SIG-M5 (cell line): ENCODE measurements at regions not wholly inside any gene's neighbourhood (a gene's known extent, or its start where the extent isn't known, plus 50 kb on each side); places are given as distances from the start of the nearest gene placed in this dataset.

ENCODE experiments used
- DNase-seq: peaks from one replicate; lab custom pipeline; 2025; lab: John Stamatoyannopoulos, UW

DNA sequence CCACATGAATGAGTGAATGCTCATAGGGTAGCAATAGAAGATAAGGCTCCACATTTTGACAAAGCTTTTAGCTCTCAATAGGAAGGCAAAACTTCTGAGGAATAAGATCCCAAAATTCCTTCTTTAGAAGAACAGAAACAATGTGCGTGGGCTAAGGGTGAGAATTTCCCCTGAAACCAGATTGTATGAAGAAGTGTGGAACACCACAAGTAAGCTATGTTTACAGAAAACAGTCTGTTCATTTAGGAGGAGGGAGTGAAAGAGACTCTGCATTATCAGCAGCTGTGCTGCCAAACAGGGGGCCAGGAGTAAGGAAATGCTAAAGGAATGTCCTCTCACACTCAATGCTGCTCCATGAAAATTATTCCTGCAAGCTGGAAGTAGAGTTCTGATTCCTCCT is 851.6 kb downstream of the CENPC start:
- no peak for DNase-seq

DNA sequence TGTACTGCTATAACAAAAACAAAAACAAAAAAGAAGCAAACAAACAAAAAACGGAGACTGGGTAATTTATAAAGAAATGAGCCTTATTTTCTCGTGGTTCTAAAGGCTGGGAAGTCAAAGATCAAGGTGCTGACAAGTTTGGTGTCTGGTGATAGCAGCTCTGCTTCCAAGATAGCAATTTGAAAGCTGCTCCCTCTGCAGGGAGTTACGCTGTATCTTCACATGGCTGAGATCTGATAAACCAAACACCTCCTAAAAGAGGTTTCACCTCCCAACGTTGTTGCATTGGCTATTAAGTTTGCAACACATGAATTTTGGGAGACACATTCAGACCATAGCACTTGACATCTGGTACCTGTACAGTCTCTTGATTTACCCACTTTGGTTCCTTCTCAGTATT is 854.2 kb downstream of the CENPC start:
- no peak for DNase-seq

DNA sequence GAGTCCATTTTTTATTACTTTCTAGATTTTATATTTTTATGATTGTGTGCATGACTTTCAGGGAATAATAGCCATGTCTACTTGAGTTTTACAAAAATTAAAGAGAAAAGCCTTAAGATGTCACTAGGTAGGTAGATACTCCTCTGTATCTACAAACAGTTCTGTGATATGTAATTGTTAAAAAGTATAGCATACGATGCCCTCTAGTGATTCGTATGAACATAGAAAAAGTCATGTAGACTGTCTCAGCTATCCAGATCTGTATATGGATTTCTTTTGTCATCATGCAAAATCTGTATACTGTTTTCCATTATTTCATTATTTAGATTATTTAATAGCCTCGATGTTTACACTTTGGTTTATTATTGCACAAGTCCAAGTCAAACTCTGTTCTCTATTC is 856.6 kb downstream of the CENPC start:
- no peak for DNase-seq

DNA sequence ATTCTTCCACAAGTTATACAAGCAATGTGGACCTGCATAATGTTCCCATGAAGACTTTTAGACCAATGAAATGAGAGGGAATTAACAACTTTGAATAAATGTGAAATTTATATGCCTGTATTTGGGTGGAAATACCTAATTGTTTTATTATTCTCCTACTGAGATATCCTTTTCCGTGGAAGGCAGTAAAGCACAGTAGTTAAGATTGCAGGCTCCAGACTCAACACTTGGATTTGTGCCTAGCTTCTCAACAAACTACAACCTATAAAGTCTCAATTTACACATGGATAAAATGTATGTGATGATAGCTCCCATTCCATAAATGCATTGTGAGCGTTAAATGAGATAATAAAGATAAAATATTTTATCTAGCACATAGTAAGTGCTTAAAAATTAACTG is 857.8 kb downstream of the CENPC start:
- DNase-seq: no peak

DNA sequence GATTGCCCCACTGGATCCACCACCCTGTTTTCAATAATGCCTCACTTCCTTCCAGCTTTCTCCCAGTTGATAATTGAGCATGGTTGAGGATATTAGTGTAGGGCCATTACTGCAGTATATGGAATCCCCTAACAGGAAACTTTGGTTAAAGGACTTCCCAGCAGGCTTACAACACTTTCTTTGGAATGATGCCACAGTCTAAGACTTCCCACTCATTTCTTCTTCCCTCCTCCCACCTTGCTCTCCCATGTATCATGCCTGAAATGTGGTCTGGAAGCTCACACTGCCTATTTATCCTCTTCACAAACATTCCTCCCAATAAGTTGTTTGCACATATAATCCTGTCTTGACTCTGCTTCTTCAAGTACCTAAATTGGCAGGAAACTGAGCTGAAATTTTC is 863.3 kb downstream of the CENPC start:
- no peak for DNase-seq

DNA sequence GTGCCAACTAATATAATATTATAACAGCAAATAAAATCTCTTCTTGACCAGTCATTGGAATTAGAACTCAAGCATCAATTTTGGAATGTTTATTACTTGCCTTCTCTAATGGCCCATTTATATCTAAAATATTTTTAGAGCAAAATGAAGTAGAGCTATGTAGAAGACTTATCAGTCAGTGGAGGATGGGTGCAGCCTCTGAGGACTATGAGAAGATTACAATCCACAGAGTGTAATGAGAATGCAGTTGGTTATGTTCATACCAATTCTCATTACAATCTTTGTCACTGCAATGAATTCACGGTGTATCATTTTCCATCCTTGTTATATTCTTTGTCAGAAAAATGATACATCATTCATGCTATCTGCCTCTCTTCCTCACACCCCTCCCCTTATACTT is 878.1 kb downstream of the CENPC start:
- DNase-seq: no peak

DNA sequence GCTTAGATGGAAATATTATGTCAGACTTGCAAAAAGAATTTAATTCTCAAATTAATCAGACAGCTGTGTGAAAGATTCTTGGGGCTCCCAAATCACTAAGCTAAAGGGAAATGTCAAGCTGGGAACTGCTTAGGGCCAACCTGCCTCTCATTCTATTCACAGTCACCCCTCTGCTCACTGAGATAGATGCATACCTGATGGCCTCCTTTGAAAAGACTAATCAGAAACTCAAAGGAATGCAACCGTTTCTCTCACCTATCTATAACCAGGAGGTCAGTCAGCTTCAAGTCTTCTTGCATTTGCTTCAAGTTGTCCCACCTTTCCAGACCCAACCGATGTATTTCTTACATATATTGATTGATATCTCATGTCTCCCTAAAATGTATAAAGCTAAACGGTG is 882.7 kb downstream of the CENPC start:
- no peak for DNase-seq

DNA sequence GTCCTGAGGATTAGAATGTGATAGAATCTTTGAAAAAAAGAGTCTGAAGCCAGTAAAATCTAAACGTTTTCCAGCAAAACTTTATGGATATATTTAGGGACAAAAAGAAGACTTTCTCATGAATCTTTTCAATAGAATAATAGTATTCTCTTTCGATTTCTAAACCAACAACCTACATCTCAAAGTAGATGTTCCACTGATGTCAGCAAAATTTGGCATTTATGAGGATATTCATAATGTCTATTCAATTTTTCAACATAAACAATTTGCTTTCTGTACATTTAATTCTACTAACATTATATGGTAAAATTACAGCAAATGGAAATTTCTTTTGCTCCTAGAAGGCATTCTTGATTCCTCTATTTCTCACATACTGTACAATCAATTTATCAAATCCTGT is 886.5 kb downstream of the CENPC start:
- no peak for DNase-seq

DNA sequence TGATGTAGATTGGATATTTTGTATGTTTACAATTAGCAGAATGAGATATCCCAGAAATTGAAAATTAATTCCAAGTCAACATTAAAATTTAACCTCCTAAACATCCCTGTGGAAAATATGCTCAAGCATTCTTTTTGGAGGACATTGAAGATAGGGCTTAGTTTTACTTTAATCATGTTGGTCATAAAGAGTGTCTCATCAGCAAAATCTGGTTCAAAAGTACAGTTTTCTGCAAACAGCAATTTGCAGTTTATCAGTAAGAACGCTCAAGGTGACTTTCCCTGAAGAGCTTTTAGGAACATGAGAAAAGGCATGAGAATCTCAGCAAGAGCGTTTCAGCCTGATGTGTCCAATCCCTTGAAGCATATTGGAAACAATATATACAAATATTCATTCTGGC is 889.8 kb downstream of the CENPC start:
- DNase-seq: no peak

DNA sequence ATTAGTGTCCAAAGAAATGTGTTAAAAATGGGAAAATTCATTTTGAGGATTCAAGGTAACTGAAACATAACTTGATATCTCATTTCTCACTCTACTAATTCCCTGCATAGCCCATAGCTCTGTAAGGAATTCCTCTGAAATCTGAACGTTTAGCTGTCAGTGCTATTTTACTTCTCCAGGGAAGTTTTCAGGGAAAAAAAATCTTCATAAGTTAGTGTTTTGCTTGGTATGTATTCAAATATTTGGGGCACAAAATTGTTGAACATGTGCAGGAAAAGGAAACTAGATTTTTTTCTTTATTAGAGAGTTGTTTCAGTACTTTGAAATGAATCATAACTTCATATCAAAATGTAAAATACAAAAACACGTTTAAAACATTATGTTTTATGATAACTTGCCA is 891.4 kb downstream of the CENPC start:
- no peak for DNase-seq

DNA sequence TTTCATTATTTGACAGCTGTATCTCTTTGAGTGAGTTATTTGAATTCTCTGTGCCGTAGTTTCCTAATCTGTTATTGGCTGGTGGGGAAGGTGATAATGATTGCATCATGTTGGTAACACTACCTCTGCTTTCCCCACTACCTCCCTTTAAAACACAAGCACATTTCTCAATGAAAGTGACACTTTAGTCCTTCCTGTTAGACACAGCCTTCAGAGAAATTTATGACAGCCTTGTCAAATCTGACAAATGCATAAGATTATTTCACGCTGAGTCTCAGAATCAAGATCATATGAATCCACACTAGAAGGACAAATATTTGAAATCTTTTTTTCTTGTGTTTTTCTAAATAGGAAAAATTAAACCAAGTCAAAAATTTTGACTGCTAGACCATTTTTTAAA is 896.1 kb downstream of the CENPC start:
- no peak for DNase-seq

DNA sequence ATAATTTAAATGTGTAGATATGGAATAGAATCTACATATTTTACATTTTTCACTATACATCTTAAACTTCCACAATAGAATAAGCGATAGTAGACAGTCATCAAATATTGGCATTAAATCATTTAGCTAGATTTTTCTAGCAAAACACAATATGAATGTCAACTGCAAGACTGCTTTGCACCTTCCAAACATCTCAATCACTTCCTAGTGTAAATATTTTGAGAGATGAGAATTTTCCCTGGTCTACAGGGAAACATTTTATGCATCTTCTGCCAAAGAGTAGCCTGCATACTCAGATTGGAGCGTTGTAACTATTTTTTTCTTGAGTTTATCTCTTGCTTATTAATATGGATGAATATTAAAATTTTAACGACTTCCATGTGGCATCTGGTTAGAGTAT is 897.4 kb downstream of the CENPC start:
- DNase-seq: no peak

DNA sequence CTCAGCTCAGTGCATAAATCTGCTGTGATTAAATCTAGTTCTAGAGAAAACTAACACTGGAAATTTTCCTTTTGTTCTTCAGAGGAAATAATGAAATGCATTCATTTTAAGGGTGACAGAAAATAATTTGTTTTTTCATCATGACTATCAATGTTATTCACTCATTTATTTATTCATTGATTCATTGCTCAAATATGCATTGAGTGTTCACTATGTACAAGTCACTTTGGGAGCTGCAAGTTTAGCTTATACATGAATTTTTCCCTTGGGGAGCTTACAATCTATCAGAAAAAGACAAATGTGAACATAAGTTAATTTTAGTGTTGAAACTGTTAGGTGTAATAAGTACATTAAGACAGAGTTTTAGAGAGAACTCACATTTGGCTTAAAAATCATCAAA is 897.8 kb downstream of the CENPC start:
- no peak for DNase-seq

DNA sequence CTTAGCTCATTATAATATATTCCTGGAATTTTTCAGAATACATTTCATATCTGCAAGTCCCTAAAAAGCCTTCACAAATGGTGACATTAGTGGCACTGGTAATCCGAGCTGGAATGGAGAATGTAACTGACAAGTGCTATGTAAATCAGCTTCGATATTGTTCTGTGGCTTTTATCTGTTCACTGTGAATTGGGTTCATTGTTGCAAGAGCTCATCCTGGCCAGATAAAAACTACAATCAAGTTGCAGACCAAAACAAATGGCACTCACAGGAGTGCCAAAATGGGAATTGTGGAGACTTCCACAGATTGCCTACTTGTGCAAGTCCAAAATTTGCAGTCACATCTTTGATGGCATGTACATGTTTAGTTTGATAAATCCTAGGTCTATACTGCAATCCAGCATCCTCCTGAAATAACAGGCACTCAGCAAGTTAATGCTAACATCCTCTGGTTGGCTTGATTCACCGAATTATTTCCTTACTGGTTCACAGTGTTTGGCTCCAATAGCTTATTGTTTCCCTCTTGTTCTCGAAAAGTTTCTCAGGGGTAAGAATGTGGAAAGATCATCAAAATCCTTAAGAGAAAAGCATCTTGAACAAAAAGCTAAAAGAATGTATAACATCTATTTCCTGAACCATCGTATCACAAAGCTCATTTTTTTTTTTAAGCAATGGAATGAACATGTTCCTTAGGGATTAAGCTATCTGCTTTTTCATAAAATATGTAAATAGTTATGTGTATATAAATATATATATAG is 904.9 kb downstream of the CENPC start:
- DNase-seq: no peak

DNA sequence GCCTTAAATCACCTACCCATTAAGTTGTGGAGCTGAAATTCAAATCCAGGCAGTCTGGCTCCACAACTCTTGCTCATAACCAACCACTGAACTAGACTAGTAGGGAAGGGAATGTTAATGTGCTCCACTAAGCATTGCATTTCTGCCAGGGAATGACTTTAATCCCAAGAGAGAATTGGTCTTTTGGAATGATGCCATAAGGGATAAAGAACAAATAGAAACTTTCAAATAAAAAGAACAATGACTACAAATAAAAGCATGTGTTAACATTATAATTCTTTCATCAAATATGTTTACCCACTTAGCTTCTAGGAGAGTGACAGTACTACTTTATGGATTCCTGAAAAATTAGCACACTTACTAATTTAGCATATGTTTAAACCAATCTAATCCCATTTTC is 905.9 kb downstream of the CENPC start:
- DNase-seq: no peak

DNA sequence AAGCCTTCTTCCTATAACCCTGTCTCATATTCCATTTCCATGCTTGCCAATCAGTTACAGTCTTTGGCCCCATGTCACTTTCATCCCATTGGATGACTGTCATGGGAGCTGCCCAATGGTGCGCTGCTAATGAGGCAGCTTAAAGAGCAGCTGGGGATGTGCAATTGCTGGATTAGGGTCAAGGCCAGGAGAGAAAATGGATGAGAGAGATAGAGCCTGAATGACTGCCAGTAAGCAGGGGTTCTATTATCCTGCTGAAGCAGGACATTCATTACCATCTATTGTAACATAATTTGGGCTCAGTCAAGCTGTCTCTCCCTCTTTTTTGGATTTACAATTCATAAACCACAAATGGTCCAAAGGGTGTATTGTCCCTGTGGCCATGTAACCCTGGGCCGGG is 909.0 kb downstream of the CENPC start:
- no peak for DNase-seq

DNA sequence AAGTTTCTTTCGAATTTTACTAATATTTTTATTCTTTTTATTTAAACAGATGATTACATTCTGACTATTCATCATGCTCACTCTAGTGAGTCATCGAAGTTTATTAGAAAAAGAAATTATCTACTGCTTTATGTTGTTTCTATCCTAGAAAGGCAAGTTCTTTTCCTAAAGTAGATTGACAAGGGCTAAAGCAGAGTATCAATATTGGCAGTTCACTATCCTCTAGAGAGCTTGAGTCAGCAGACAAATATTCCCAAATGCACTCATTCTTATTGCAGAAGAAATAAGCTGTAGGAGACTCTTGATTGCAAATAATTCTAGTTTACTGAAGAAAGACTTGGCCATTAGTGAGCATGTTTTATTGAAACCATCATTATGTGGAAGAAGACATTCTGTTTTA is 911.8 kb downstream of the CENPC start:
- no peak for DNase-seq

DNA sequence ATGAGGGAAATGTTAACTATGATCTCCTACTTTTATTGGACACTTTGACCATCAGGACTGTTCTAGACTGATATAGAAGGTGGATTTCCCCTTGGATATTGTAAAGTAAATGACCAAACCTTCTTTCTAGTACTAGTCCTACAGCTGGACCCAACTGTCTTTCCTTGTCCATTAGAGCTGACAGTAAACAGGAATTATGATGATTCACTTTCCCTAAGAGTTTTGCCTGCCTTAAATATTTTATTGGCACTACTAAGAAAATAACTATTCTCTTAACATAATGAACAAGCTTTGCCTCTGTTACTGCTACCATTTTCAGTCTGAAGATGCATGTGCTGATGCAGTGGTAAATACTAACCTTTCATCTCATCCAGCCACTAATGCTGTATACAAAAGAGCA is 915.4 kb downstream of the CENPC start:
- DNase-seq: no peak

DNA sequence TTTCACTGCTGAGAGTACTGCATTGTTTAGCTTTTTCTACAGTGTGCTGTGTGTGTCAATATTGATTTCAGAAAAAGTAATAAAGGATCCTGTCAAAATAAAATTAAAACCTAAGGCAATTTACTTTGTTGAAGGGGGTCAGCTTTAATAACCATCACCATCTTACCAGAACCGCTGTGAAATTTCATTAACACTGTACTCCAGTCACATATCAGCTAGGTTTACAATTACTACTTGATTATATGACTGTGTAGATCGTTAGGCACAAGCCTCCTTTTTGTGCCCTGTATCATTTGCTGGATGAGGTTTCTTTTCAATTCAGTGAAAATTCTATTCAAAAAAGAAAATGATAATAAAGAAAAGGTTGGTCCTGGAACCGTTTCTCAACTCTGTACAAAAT is 917.2 kb downstream of the CENPC start:
- no peak for DNase-seq

DNA sequence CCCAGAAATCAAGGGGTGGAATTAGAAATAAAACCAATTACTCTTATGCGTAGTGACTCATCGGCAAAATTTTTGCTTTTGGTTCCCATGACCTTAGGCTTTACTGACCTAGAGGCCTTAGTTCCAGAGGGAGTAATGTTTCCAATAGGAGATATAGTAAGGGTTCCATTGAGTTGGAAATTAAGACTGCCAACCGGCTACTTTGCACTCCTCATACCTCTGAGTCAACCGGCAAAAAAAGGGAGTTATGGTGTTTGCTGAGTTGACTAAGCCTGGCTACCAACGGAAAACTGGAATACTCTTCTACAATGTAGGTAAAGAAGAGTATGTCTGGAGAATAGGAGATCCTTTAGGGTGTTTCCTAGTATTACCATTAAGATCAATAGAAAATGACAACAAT is 919.8 kb downstream of the CENPC start:
- no peak for DNase-seq

DNA sequence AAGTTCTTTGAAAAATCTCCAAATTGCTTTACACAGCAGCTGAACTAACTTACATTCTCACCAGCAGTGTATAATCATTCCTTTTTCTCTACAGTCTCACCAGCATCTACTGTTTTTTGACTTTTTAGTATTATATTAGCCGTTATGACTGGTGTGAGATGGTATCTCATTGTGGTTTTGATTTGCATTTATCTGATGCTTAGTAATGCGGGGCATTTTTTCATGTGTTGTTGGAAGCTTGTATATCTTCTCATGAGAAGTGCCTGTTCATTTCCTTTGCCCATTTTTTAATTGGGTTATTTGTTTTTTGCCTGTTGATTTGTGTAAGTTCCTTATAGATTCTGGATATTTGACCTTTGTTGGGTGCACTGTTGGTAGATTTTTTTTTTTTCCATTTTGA is 931.7 kb downstream of the CENPC start:
- DNase-seq: no peak

DNA sequence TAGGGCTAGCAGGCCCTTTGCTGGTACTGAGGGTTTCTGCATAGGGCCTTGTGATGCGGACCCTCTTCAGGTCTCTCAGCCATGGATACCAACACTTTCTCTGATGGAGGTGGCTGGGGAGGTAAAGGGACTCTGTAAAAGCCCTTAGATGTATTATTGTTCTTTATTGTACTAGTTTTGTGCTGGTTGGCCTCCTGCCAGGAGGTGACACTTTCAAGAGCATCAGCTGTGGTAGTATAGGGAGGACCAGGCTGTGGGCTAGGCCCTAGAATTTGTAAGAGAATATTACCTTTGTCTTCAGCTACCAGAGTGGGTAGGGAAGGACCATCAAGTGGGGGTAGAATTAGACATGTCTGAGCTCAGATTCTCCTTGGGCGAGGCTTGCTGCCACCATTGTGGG is 936.3 kb downstream of the CENPC start:
- no peak for DNase-seq

DNA sequence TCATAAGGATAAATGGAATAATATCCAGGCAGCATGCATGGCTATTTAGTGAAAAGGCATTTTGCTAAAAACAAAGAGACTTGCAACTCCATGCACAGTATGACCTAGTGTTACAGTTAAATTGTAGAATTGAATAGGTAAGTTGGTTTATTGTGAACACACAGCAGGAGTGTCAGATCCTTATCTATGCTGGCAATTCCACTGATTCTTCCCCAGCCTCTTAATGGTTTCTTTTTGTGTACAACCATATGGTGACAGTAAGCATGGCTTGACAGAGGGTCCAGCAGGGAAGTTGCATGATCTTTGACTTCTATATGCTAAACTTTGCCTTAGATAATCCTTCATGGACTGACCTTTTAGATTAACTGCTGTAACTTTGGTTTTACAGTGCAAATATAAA is 936.6 kb upstream of the EPHA5 start:
- DNase-seq: no peak

DNA sequence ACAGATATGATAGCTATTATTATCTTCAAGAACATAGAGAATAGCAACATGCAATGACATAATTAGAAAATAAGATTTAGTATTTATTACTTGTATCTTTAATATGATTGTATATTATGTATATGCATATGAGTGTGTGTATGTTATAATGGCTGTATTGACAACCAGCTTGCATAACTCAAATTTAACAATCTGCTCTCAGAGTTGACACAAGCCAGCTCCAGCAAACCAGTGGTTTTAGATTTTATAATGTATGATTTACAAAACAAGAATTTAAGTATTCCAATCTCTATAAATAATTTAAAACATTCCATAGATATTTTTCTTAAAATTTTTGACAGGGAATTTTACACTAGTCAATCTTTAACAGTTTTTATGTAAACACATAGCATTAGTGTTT is 935.9 kb upstream of the EPHA5 start:
- DNase-seq: no peak

DNA sequence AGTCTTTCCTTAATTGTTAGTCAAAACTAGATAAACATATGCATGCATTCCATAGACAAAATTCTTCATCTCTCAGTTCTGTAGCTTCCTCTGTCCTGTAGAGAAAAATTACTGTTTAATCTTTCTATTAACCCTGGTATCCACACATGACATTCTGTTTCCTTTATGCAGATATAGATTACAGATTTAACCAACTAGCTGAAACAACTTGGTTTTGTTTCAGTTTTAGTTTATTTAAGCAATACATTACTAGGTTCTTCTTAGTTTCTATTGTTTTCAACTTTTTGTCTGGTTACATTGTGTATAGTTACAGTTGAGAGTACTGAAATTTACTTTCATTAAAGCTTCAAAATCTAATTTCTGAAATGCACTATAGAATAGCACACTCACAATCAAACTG is 933.9 kb upstream of the EPHA5 start:
- DNase-seq: no peak
